ENCODE measurements at regions not wholly inside any gene's neighbourhood (a gene's known extent, or its start where the extent isn't known, plus 50 kb on each side); places are given as distances from the start of the nearest gene placed in this dataset.

GRCh38 chr7:31261341-31261740, 79.2 kb downstream of the NEUROD6 start:
- H3K4me1 ChIP-seq: no peaks in the 10 kb centered on the region
- FAIRE-seq (no peak), ATAC-seq (no peak), DNase-seq (ENCODE audit: low read depth in 1 of 2, low spot score in 1 of 2) (no peak)
- WGBS (ENCODE audit: missing lambda C conversion rate): 27% methylated on average over 7 of the region's 7 CpGs
- TF ChIP-seq PHF8 (IDR thresholded peaks at IDR 0.05; ENCODE audit: borderline replicate concordance, low read depth) (no peak), RAD21 (conservative IDR thresholded peaks at IDR 0.05 in 1 of 2, IDR thresholded peaks at IDR 0.05 in 1 of 2) (no peak), JUN (IDR thresholded peaks at IDR 0.05) (no peak)
- no peaks in the 10 kb centered on the region for H3K9me3 ChIP-seq
- ChIA-PET CTCF (interaction anchor here (0.7 kb wide), 1 partner anchor 267 kb away, joined by 3 read pairs; no protein-coding TSS in a partner anchor), POLR2A (interaction anchor here (0.6 kb wide), 1 partner anchor 69 kb away, joined by 3 read pairs; no protein-coding TSS in a partner anchor)
- no peak overlapping the region for H3K4me2 ChIP-seq
- no peak overlapping the region for H3K4me3 ChIP-seq
- no peak overlapping the region for H3K27ac ChIP-seq

- H3K9me3 ChIP-seq: no peaks in the 10 kb centered on the region
- H3K4me2 ChIP-seq: no peak overlapping the region
- no peak overlapping the region for H3K27ac ChIP-seq
- H3K4me1 ChIP-seq: no peaks in the 10 kb centered on the region
- ATAC-seq (no peak), DNase-seq (ENCODE audit: low read depth in 1 of 2, low spot score in 1 of 2) (no peak), FAIRE-seq (no peak)
- ChIA-PET CTCF (no interaction called here), POLR2A (interaction anchor here (0.6 kb wide), 1 partner anchor 68 kb away, joined by 3 read pairs; no protein-coding TSS in a partner anchor)
- TF ChIP-seq FOXS1 (CRISPR knock-in tag; IDR thresholded peaks at IDR 0.05) (no peak), CHD4 (IDR thresholded peaks at IDR 0.05; ENCODE audit: borderline replicate concordance) (no peak), RAD21 (conservative IDR thresholded peaks at IDR 0.05 in 1 of 2, IDR thresholded peaks at IDR 0.05 in 1 of 2) (no peak), FOSL2 (IDR thresholded peaks at IDR 0.05) (no peak), FOSL2 (CRISPR knock-in tag; IDR thresholded peaks at IDR 0.05) (no peak), RNF2 (IDR thresholded peaks at IDR 0.05; ENCODE audit: borderline replicate concordance, low read depth) (no peak), POLR2AphosphoS2 (conservative IDR thresholded peaks at IDR 0.05; ENCODE audit: low read length) (no peak), JUN (IDR thresholded peaks at IDR 0.05) (no peak), MAX (IDR thresholded peaks at IDR 0.05) (no peak)
- H3K4me3 ChIP-seq: no peak overlapping the region
Observed at GRCh38 chr7:31260851-31261250, 79.7 kb downstream of the NEUROD6 start.

GRCh38 chr7:31258391-31258790, 82.1 kb downstream of the NEUROD6 start:
- H3K4me1 ChIP-seq: no peaks in the 10 kb centered on the region
- H3K9me3 ChIP-seq: no peaks in the 10 kb centered on the region
- DNase-seq (ENCODE audit: low read depth in 1 of 2, low spot score in 1 of 2): no peak
- H3K27ac ChIP-seq: no peak overlapping the region
- ChIA-PET CTCF (no interaction called here), POLR2A (no interaction called here)
- no peak overlapping the region for H3K4me2 ChIP-seq
- TF ChIP-seq KDM5A (IDR thresholded peaks at IDR 0.05) (no peak), SREBF2 (IDR thresholded peaks at IDR 0.05) (no peak), ESRRA (IDR thresholded peaks at IDR 0.05; ENCODE audit: borderline replicate concordance, low read length) (no peak), ZSCAN20 (CRISPR knock-in tag; IDR thresholded peaks at IDR 0.05) (no peak), MAX (IDR thresholded peaks at IDR 0.05) (no peak), BHLHE40 (IDR thresholded peaks at IDR 0.05; ENCODE audit: low read depth, low read length) (no peak), NPAS2 (CRISPR knock-in tag; IDR thresholded peaks at IDR 0.05; ENCODE audit: borderline replicate concordance) (no peak), EHF (CRISPR knock-in tag; IDR thresholded peaks at IDR 0.05) (no peak), EP300 (IDR thresholded peaks at IDR 0.05) (no peak), FOSL2 (IDR thresholded peaks at IDR 0.05) (no peak), FOSL2 (CRISPR knock-in tag; IDR thresholded peaks at IDR 0.05) (no peak), ZC3H11A (IDR thresholded peaks at IDR 0.05) (no peak), RFX5 (IDR thresholded peaks at IDR 0.05) (no peak), HOXB13 (CRISPR knock-in tag; IDR thresholded peaks at IDR 0.05; ENCODE audit: low read depth) (no peak), HMGXB4 (CRISPR knock-in tag; IDR thresholded peaks at IDR 0.05; ENCODE audit: borderline replicate concordance) (no peak), EHMT2 (IDR thresholded peaks at IDR 0.05; ENCODE audit: low read depth) (no peak), FOXS1 (CRISPR knock-in tag; IDR thresholded peaks at IDR 0.05) (no peak), HDAC2 (IDR thresholded peaks at IDR 0.05) (no peak)
- TF ChIP-seq, protein P1, sequence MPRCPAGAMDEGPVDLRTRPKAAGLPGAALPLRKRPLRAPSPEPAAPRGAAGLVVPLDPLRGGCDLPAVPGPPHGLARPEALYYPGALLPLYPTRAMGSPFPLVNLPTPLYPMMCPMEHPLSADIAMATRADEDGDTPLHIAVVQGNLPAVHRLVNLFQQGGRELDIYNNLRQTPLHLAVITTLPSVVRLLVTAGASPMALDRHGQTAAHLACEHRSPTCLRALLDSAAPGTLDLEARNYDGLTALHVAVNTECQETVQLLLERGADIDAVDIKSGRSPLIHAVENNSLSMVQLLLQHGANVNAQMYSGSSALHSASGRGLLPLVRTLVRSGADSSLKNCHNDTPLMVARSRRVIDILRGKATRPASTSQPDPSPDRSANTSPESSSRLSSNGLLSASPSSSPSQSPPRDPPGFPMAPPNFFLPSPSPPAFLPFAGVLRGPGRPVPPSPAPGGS (IDR thresholded peaks at IDR 0.05): no peak
- 39% methylated on average over 2 of the region's 2 CpGs for WGBS (ENCODE audit: missing lambda C conversion rate)
- FAIRE-seq: no peak
- no peak for ATAC-seq
- no peak overlapping the region for H3K4me3 ChIP-seq

All from A549 (cell line).